DOHH2 (cell line): ENCODE measurements at regions not wholly inside any gene's neighbourhood (a gene's known extent, or its start where the extent isn't known, plus 50 kb on each side); places are given as distances from the start of the nearest gene placed in this dataset.

Experiments used
- H3F3A ChIP-seq: fragments of 200-600 bp; sonication (generic), shearing (Covaris generic); 2 replicates; pipeline ENCODE4 v1.6.0; 2016; ENCODE audit warnings: antibody characterized with exemption, mild to moderate bottlenecking; ENCODE audit not compliant: control insufficient read depth, insufficient read depth
- H3K27ac ChIP-seq: fragments of 200-600 bp; sonication (generic); 2 replicates; pipeline ENCODE4 v1.5.1; 2014; ENCODE audit warnings: low read depth, mild to moderate bottlenecking, low read length, moderate library complexity
- H3K27me3 ChIP-seq: fragments of 200-600 bp; sonication (generic); 2 replicates; pipeline ENCODE4 v1.6.1; 2014; ENCODE audit warnings: mild to moderate bottlenecking, low read length, mixed read lengths; ENCODE audit not compliant: control insufficient read depth
- H3K36me3 ChIP-seq: fragments of 200-600 bp; sonication (generic); 2 replicates; pipeline ENCODE4 v1.6.1; 2014; ENCODE audit warnings: mild to moderate bottlenecking, low read length, moderate library complexity, mixed read lengths; ENCODE audit not compliant: control insufficient read depth
- H3K4me1 ChIP-seq: fragments of 200-600 bp; sonication (generic); 2 replicates; pipeline ENCODE4 v1.6.1; 2014; ENCODE audit warnings: mild to moderate bottlenecking, low read length, mixed read lengths; ENCODE audit not compliant: control insufficient read depth
- H3K4me2 ChIP-seq: fragments of 200-600 bp; sonication (generic); 2 replicates; pipeline ENCODE4 v1.6.0; 2014; ENCODE audit warnings: mild to moderate bottlenecking, low read length, moderate library complexity
- H3K4me3 ChIP-seq: fragments of 200-600 bp; sonication (generic); 2 replicates; pipeline ENCODE4 v1.5.1; 2014; ENCODE audit warnings: mild to moderate bottlenecking, low read length, mixed read lengths
- H3K79me2 ChIP-seq: fragments of 200-600 bp; sonication (generic); 2 replicates; pipeline ENCODE4 v1.6.1; 2014; ENCODE audit warnings: mild to moderate bottlenecking, low read length, mixed read lengths; ENCODE audit not compliant: control insufficient read depth
- H3K9me2 ChIP-seq: fragments of 200-600 bp; sonication (generic); replicated peaks from 2 replicates; pipeline ENCODE4 v1.6.1; 2014; ENCODE audit warnings: mild to moderate bottlenecking, low read length, mixed read lengths; ENCODE audit not compliant: control insufficient read depth
- H3K9me3 ChIP-seq: fragments of 200-600 bp; sonication (generic); 2 replicates; pipeline ENCODE4 v1.6.1; 2014; ENCODE audit warnings: antibody characterized with exemption, low read length, mixed read lengths; ENCODE audit not compliant: control insufficient read depth, insufficient read depth
- H4K20me1 ChIP-seq: fragments of 200-600 bp; sonication (generic); 2 replicates; pipeline ENCODE4 v1.6.0; 2014; ENCODE audit warnings: low read depth, mild to moderate bottlenecking, antibody characterized with exemption, low read length, moderate library complexity; ENCODE audit not compliant: control insufficient read depth, insufficient read depth
- CTCF ChIP-seq: fragments of 200-600 bp; sonication (generic); IDR thresholded peaks from one replicate; pipeline ENCODE4 v1.5.1; 2014; ENCODE audit warnings: antibody characterized with exemption, mild to moderate bottlenecking, low read depth, low read length; ENCODE audit not compliant: poor library complexity, severe bottlenecking
- EZH2phosphoT487 ChIP-seq: fragments of 200-600 bp; sonication (generic); IDR thresholded peaks from 2 replicates; pipeline ENCODE4 v1.6.1; 2017; ENCODE audit warnings: borderline replicate concordance, mild to moderate bottlenecking, antibody characterized with exemption, low read length, moderate library complexity, mixed read lengths

- Histone ChIP-seq H3K9me2 (no peaks in the 10 kb centered on the region), H3K36me3 (no peaks in the 10 kb centered on the region), H3K9me3 (no peaks in the 10 kb centered on the region), H3K27ac (no peak overlapping the region), H3K4me3 (no peak overlapping the region), H3K4me2 (no peak overlapping the region), H4K20me1 (no peaks in the 10 kb centered on the region), H3F3A (no peaks in the 10 kb centered on the region), H3K79me2 (no peaks in the 10 kb centered on the region), H3K27me3 (no peaks in the 10 kb centered on the region), H3K4me1 (no peaks in the 10 kb centered on the region)
- TF ChIP-seq EZH2phosphoT487 (no peak), CTCF (no peak)
Measured at GRCh38 chr7:9186730-9187129, 753.3 kb downstream of the NXPH1 start.

GRCh38 chr7:9189703-9190102, 756.3 kb downstream of the NXPH1 start:
- H4K20me1 ChIP-seq = no peaks in the 10 kb centered on the region
- TF ChIP-seq CTCF (no peak), EZH2phosphoT487 (no peak)
- no peaks in the 10 kb centered on the region for H3K27me3 ChIP-seq
- no peaks in the 10 kb centered on the region for H3F3A ChIP-seq
- no peak overlapping the region for H3K4me3 ChIP-seq
- no peak overlapping the region for H3K4me2 ChIP-seq
- H3K9me3 ChIP-seq = no peaks in the 10 kb centered on the region
- no peak overlapping the region for H3K27ac ChIP-seq
- H3K4me1 ChIP-seq = no peaks in the 10 kb centered on the region
- H3K36me3 ChIP-seq = no peaks in the 10 kb centered on the region
- H3K9me2 ChIP-seq = no peaks in the 10 kb centered on the region
- no peaks in the 10 kb centered on the region for H3K79me2 ChIP-seq

- no peaks in the 10 kb centered on the region for H4K20me1 ChIP-seq
- no peaks in the 10 kb centered on the region for H3K27me3 ChIP-seq
- H3K9me3 ChIP-seq = no peaks in the 10 kb centered on the region
- H3K4me3 ChIP-seq = no peak overlapping the region
- H3K79me2 ChIP-seq = no peaks in the 10 kb centered on the region
- H3F3A ChIP-seq = no peaks in the 10 kb centered on the region
- no peak for TF ChIP-seq CTCF
- TF ChIP-seq EZH2phosphoT487 = no peak
- H3K9me2 ChIP-seq = no peaks in the 10 kb centered on the region
- H3K36me3 ChIP-seq = no peaks in the 10 kb centered on the region
- H3K27ac ChIP-seq = no peak overlapping the region
- no peak overlapping the region for H3K4me2 ChIP-seq
- H3K4me1 ChIP-seq = no peaks in the 10 kb centered on the region
Measured at GRCh38 chr7:9192969-9193368, 759.6 kb downstream of the NXPH1 start.

GRCh38 chr7:9200626-9201025, 767.2 kb downstream of the NXPH1 start:
- H3K9me3 ChIP-seq = no peaks in the 10 kb centered on the region
- H3K4me1 ChIP-seq = no peaks in the 10 kb centered on the region
- no peak overlapping the region for H3K4me2 ChIP-seq
- H4K20me1 ChIP-seq = no peaks in the 10 kb centered on the region
- H3K36me3 ChIP-seq = no peaks in the 10 kb centered on the region
- no peaks in the 10 kb centered on the region; the same call in 1 of the 2 replicates for H3K9me2 ChIP-seq
- H3K4me3 ChIP-seq = no peak overlapping the region
- no peak for TF ChIP-seq EZH2phosphoT487
- no peak for TF ChIP-seq CTCF
- no peaks in the 10 kb centered on the region for H3F3A ChIP-seq
- H3K79me2 ChIP-seq = no peaks in the 10 kb centered on the region
- H3K27me3 ChIP-seq = no peaks in the 10 kb centered on the region
- no peak overlapping the region for H3K27ac ChIP-seq
